CD4-positive, alpha-beta memory T cell (primary cell): ENCODE measurements at regions not wholly inside any gene's neighbourhood (a gene's known extent, or its start where the extent isn't known, plus 50 kb on each side); places are given as distances from the start of the nearest gene placed in this dataset.
"Not testable (repeated sequence)": the region's sequence is repeated elsewhere in the genome, so short reads cannot be mapped to it uniquely, and the experiment has no call there.

Source experiments
- CTCF ChIA-PET: fragments of 350-600 bp; sonication (Branson Sonifier 250); formaldehyde crosslinking; loops from one replicate; lab custom pipeline; 2021; ENCODE audit warnings: inconsistent platforms; ENCODE audit not compliant: partially characterized antibody; lab: Charles Lee
- POLR2A ChIA-PET: fragments of 350-600 bp; sonication (Branson Sonifier 250); formaldehyde crosslinking; loops from one replicate; lab custom pipeline; 2021; ENCODE audit not compliant: partially characterized antibody; lab: Charles Lee
- DNase-seq, 5 donors: peaks; one replicate each; pipeline versions ENCODE4 v3.0.0 to v3.0.0-alpha.2; 2020 to 2022; ENCODE audit warnings: mixed read lengths in 1 of 5
- H3K27ac ChIP-seq: one replicate; pipeline ENCODE4 v1.7.0; 2013; ENCODE audit warnings: low read depth, low read length
- H3K27me3 ChIP-seq: 2 replicates; pipeline ENCODE4 v1.7.0; 2013; ENCODE audit warnings: mild to moderate bottlenecking, low read length, moderate library complexity; ENCODE audit not compliant: insufficient read depth
- H3K36me3 ChIP-seq: 2 replicates; pipeline ENCODE4 v1.7.0; 2013; ENCODE audit warnings: mild to moderate bottlenecking, low read length, moderate library complexity; ENCODE audit not compliant: insufficient read depth
- H3K4me1 ChIP-seq: 2 replicates; pipeline ENCODE4 v1.7.0; 2013; ENCODE audit warnings: mild to moderate bottlenecking, low read length, moderate library complexity; ENCODE audit not compliant: insufficient read depth
- H3K4me3 ChIP-seq, 2 donors: one replicate each; pipeline ENCODE4 v1.7.0; 2013; ENCODE audit warnings: low read length in 2 of 2, mild to moderate bottlenecking in 1 of 2
- H3K9me3 ChIP-seq, 2 donors: one replicate each; pipeline ENCODE4 v1.7.0; 2013; ENCODE audit warnings: low read length in 2 of 2, control low read depth in 1 of 2; ENCODE audit not compliant: control insufficient read depth in 1 of 2
- H3K27ac Mint-ChIP-seq, 7 donors: one replicate each; pipeline ENCODE4 v1.8.0; 2020 to 2021; ENCODE audit warnings: mixed read lengths in 7 of 7, mild to moderate bottlenecking in 6 of 7, inconsistent platforms in 3 of 7, moderate library complexity in 3 of 7
- H3K27me3 Mint-ChIP-seq, 2 donors: one replicate each; pipeline ENCODE4 v1.8.0; 2020 to 2021; ENCODE audit warnings: mixed read lengths in 2 of 2
- H3K36me3 Mint-ChIP-seq, 2 donors: one replicate each; pipeline ENCODE4 v1.8.0; 2020 to 2021; ENCODE audit warnings: mixed read lengths in 2 of 2, inconsistent platforms in 1 of 2, mild to moderate bottlenecking in 1 of 2
- H3K4me1 Mint-ChIP-seq, 4 donors: one replicate each; pipeline ENCODE4 v1.8.0; 2020 to 2021; ENCODE audit warnings: mixed read lengths in 4 of 4, mild to moderate bottlenecking in 1 of 4
- H3K4me3 Mint-ChIP-seq, 8 donors: one replicate each; pipeline ENCODE4 v1.8.0; 2020 to 2021; ENCODE audit warnings: mixed read lengths in 8 of 8, mild to moderate bottlenecking in 7 of 8, moderate library complexity in 6 of 8, inconsistent platforms in 3 of 8
- H3K9me3 Mint-ChIP-seq, 8 donors: one replicate each; pipeline ENCODE4 v1.8.0; 2020 to 2021; ENCODE audit warnings: mixed read lengths in 8 of 8, mild to moderate bottlenecking in 5 of 8, inconsistent platforms in 3 of 8, moderate library complexity in 1 of 8
- intact Hi-C: fragments of 100-400 bp; cut with micrococcal nuclease; formaldehyde crosslinking; loops from one replicate; pipeline ENCODE4 v1.15.1; 2023

DNA sequence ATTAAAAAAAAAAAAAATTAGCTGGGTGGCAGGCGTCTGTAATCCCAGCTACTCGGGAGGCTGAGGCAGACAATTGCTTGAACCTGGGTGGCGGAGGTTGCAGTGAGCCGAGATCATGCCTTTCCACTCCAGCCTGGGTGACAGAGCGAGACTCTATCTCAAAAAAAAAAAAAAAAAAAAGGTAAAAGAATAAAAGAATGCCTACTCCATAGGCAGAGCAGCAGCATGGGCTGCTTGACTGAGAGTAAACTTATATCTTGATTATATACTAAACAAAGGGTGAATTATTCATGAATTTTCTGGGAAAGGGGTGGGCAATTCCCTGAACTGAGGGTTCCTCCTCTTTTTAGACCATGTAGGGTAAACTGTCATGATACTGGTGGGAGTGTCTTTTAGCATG lies 254.4 kb upstream of the RGMA start:
- H3K27ac Mint-ChIP-seq, H3K4me3 Mint-ChIP-seq, H3K27me3 ChIP-seq, H3K9me3 ChIP-seq, DNase-seq, H3K4me1 ChIP-seq, H3K36me3 Mint-ChIP-seq, intact Hi-C loops, H3K4me1 Mint-ChIP-seq, H3K36me3 ChIP-seq, H3K27ac ChIP-seq, H3K4me3 ChIP-seq, POLR2A ChIA-PET, H3K9me3 Mint-ChIP-seq: not testable (repeated sequence)
- CTCF ChIA-PET = interaction anchor here (0.6 kb wide), 1 partner anchor 367 kb away, joined by 3 read pairs; no protein-coding TSS in a partner anchor
- H3K27me3 Mint-ChIP-seq = peaks cover 11 to 30% of the 10 kb centered on the region in 2 donors

DNA sequence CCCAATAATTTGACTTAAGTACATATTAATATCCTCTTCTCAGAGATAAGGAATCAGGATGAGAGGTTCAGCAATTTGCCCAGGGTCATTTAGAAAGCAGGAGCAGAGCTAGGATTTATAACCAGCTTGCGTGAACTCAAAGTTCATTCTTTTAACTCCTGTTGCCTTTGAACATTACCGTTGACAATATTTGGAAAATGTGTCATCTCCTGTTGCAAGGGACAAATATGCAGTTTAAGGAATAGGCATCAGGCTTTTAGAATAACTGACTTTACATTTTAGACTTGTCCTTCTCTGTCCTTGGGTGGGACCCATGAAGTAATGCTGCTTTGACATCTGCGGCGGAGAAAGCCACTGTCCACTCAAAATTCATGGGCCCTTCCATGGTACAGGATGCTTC lies 252.2 kb upstream of the RGMA start:
- intact Hi-C loops = no loop called here
- Mint-ChIP-seq H3K36me3 (no peaks in the 10 kb centered on the region), H3K4me3 (no peak overlapping the region), H3K27me3 (peaks cover 9 to 21% of the 10 kb centered on the region in 2 donors), H3K27ac (no peak overlapping the region), H3K9me3 (no peaks in the 10 kb centered on the region), H3K4me1 (no peaks in the 10 kb centered on the region)
- no peak overlapping the region for H3K27ac ChIP-seq
- H3K9me3 ChIP-seq = no peaks in the 10 kb centered on the region
- H3K27me3 ChIP-seq = no peaks in the 10 kb centered on the region
- CTCF ChIA-PET = no interaction called here
- POLR2A ChIA-PET = no interaction called here
- no peaks in the 10 kb centered on the region for H3K36me3 ChIP-seq
- no peak for DNase-seq
- no peaks in the 10 kb centered on the region for H3K4me1 ChIP-seq
- H3K4me3 ChIP-seq = no peak overlapping the region

DNA sequence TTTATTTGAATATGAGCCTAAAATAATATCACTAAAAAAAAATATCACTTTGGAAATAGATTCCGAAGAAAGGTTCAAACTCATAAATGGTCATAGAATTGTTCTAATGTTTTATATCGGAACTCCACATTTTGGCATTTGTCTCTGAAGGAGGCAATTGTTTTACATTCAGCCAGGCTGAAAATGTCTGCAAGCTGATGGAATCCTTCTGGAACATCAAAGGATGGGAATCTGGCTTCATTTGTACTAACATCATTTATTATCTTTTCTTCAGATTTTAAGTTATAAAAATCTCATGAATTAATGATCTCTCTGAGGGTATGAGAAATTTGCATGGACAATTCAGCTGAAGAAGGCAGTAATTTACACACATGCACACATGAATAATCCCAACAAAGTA lies 251.4 kb upstream of the RGMA start:
- Histone ChIP-seq H3K27ac (no peak overlapping the region), H3K4me1 (no peaks in the 10 kb centered on the region), H3K36me3 (no peaks in the 10 kb centered on the region), H3K4me3 (no peak overlapping the region), H3K27me3 (no peaks in the 10 kb centered on the region), H3K9me3 (no peaks in the 10 kb centered on the region)
- no peak overlapping the region for H3K27ac Mint-ChIP-seq
- ChIA-PET POLR2A (no interaction called here), CTCF (interaction anchor here (1.8 to 2.4 kb wide), 2 partner anchors 253 to 311 kb away, joined by 5 to 9 read pairs; no protein-coding TSS in a partner anchor)
- H3K4me3 Mint-ChIP-seq = no peak overlapping the region
- H3K36me3 Mint-ChIP-seq = no peaks in the 10 kb centered on the region
- H3K4me1 Mint-ChIP-seq = no peaks in the 10 kb centered on the region
- H3K9me3 Mint-ChIP-seq = no peaks in the 10 kb centered on the region
- no peak for DNase-seq
- H3K27me3 Mint-ChIP-seq = peaks cover 10 to 19% of the 10 kb centered on the region in 2 donors
- intact Hi-C loops = no loop called here

DNA sequence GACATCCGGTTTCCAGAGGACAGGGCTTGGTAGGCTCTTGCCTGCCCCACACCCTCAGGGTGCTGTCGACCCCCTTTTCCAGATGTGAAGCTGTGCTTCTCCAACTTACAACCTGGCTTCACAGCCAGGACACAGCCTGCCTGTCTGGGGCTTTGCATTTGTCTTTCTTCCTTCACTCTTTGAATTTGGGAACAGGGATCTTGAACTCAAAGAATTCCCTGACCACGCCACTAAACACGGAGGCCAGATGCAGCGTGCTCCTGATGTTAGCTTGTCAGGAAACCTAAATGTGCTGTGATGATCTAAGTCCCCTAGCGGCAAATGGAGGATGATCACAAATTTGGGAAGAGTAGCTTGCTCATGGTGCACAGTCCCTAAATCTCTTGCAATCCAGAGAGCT lies 244.8 kb upstream of the RGMA start:
- Mint-ChIP-seq H3K36me3 (no peaks in the 10 kb centered on the region), H3K27ac (no peak overlapping the region), H3K27me3 (peaks cover 23 to 33% of the 10 kb centered on the region in 2 donors), H3K9me3 (no peaks in the 10 kb centered on the region), H3K4me3 (no peak overlapping the region), H3K4me1 (peaks cover 0 to 1% (median 0%) of the 10 kb centered on the region in 4 donors)
- ChIA-PET CTCF (interaction anchor here (0.5 to 1.1 kb wide), 3 partner anchors 246 to 293 kb away, joined by 3 to 4 read pairs (median 3); no protein-coding TSS in a partner anchor), POLR2A (no interaction called here)
- Histone ChIP-seq H3K9me3 (no peaks in the 10 kb centered on the region), H3K27me3 (no peaks in the 10 kb centered on the region), H3K27ac (no peak overlapping the region), H3K4me3 (no peak overlapping the region), H3K36me3 (no peaks in the 10 kb centered on the region), H3K4me1 (no peaks in the 10 kb centered on the region)
- intact Hi-C loops = loop anchor here (10.0 kb wide), 1 partner anchor 249 kb away; the partner anchor contains the start of gene RGMA
- DNase-seq = no peak

DNA sequence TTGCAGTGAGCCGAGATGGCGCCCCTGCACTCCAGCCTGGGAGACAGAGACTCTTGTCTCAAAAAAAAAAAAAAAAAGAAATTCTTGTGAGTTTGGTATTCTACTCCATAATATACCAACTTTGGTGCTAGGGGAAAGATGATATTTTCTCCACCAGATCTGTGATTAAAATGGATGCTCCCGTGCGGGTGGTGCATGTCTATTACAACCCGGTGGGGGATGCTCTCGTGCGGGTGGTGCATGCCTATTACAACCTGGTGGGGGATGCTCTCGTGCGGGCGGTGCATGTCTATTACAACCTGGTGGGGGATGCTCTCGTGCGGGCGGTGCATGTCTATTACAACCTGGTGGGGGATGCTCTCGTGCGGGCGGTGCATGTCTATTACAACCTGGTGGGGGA lies 244.1 kb upstream of the RGMA start:
- H3K9me3 ChIP-seq, POLR2A ChIA-PET, DNase-seq, H3K9me3 Mint-ChIP-seq, H3K4me3 Mint-ChIP-seq, H3K4me1 ChIP-seq, CTCF ChIA-PET, H3K27ac ChIP-seq, H3K27ac Mint-ChIP-seq, H3K36me3 ChIP-seq, H3K36me3 Mint-ChIP-seq, H3K27me3 ChIP-seq, H3K4me3 ChIP-seq, H3K4me1 Mint-ChIP-seq: not testable (repeated sequence)
- intact Hi-C loops = loop anchor here (10.0 kb wide), 1 partner anchor 248 kb away; the partner anchor contains the start of gene RGMA
- H3K27me3 Mint-ChIP-seq = peaks cover 23 to 28% of the 10 kb centered on the region in 2 donors

DNA sequence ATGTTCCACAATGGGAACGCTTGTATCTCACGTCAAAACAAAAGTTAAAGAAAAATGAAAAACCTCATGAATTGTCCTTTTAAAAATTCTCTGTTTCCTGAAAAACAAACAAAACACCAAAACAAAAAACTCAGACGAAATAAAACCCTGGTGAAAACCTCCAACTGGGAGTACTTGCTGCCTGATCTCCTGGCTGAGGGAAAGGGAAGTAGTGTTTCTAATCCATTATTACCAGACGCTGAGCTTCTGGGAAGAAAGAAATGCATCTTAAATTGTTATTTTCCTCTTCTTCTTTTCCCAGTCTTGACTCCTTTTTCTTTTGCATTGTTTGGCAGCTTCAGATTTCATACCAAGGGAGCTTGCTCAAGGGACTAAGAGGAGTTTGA lies 243.2 kb upstream of the RGMA start:
- Mint-ChIP-seq H3K27me3 (peaks cover 23 to 34% of the 10 kb centered on the region in 2 donors), H3K4me1 (peaks cover 0 to 1% (median 0%) of the 10 kb centered on the region in 4 donors)
- CTCF ChIA-PET = no interaction called here

DNA sequence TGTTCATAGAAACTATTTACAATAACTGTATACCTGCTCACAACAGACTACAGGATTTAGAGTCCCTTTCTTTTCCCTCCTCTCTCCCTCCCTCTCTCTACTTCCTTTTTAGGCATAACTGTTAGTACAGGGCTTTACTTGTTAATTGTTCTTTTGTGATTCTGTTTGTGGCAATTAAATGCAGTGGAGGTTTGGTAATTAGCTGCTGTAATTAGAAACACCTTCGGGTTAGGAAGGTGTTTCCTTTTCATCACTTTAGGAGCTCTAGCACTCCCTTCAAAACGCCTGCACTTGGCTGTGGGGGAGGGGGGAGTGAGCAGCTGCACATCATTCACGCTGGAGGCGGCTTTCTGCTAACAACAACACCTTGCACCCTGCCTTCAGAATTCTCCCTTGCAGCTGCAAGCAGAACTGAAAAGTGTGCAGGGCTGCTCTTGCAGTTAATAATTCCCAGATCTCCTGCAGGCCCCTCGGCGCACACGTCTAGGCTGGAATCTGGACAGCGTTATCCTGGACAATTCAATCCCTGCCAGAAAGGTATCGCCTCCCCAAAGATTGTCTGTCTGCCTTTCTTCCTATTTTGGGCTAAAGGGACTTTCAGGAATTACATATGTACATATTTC lies 242.6 kb upstream of the RGMA start:
- H3K9me3 ChIP-seq = no peaks in the 10 kb centered on the region
- Mint-ChIP-seq H3K9me3 (no peaks in the 10 kb centered on the region), H3K36me3 (no peaks in the 10 kb centered on the region), H3K4me1 (peaks cover 0 to 1% (median 0%) of the 10 kb centered on the region in 4 donors), H3K27me3 (peaks cover 25 to 36% of the 10 kb centered on the region in 2 donors), H3K27ac (no peak overlapping the region), H3K4me3 (no peak overlapping the region)
- H3K4me3 ChIP-seq = no peak overlapping the region
- intact Hi-C loops = loop anchor here (10.0 kb wide), 1 partner anchor 247 kb away; the partner anchor contains the start of gene RGMA
- ChIA-PET CTCF (no interaction called here), POLR2A (no interaction called here)
- no peaks in the 10 kb centered on the region for H3K4me1 ChIP-seq
- no peak for DNase-seq
- H3K36me3 ChIP-seq = no peaks in the 10 kb centered on the region
- H3K27me3 ChIP-seq = no peaks in the 10 kb centered on the region
- no peak overlapping the region for H3K27ac ChIP-seq

More for the DNA sequence above, 243.2 kb upstream of the RGMA start:
- intact Hi-C loops = loop anchor here (10.0 kb wide), 1 partner anchor 247 kb away; the partner anchor contains the start of gene RGMA
- no peak for DNase-seq
- Histone ChIP-seq H3K4me1 (no peaks in the 10 kb centered on the region), H3K27ac (no peak overlapping the region), H3K9me3 (no peaks in the 10 kb centered on the region), H3K4me3 (no peak overlapping the region), H3K27me3 (no peaks in the 10 kb centered on the region), H3K36me3 (no peaks in the 10 kb centered on the region)
- Mint-ChIP-seq H3K36me3 (no peaks in the 10 kb centered on the region), H3K9me3 (no peaks in the 10 kb centered on the region), H3K27ac (no peak overlapping the region), H3K4me3 (no peak overlapping the region)
- POLR2A ChIA-PET = no interaction called here
